HT1080 (cell line): ENCODE measurements at regions not wholly inside any gene's neighbourhood (a gene's known extent, or its start where the extent isn't known, plus 50 kb on each side); places are given as distances from the start of the nearest gene placed in this dataset.

ENCODE experiments used
- DNase-seq: peaks from one replicate; pipeline ENCODE4 v3.0.0-alpha.2; 2015; ENCODE audit warnings: low read depth

DNA sequence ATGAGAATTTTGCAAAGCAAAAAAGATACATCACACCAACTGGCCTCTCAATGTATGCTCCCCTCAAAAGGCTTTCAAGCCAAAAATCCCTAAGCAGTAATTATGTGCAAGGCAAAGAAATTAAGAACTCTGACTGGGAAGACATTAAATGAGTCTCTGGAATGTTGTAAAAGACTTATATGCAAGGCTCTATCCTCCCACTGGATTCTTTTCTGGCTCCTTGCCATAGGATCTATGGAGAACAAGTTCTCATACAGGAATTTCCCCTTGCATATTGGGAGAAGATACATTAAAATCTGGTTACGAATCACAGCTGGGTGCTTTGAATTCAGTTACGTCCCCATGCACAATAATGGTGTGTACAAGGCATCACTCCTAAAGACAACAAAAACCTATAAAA, 73.4 kb upstream of the ATL2 start:
- no peak for DNase-seq

DNA sequence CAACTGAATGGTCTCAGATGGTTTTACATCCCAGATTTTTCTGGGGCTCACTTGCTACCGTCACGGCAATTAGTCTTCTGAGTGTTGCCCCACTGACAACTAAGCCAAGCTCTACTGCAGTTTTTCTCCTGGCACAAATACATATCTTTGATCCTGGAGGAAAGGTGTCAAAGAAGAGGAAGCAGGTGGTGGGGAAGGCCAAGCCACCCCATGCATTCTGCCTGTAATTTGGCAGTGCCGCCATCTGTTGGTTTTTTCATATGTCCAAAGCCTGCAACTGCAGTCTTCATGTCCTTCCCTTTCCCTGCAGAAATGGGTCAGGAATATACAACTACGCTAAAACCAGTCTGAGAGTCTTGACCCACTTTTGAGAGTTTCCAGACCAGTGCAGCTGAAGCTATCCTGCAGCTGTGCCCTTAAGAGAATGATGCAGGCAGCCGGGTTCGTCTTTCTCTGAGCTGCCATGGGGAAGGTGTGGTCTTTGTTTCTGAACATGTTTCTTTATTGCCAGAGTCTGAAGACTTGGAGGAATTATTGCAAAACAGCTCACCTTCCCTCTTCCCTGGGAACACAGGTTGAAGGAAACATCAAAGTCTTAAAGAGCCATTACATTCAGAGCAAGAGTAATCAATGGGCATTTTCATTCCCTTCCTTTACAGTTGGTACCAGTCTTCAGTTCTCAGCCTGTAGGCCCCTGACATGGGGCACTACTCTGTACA, 71.8 kb upstream of the ATL2 start:
- DNase-seq: no peak

DNA sequence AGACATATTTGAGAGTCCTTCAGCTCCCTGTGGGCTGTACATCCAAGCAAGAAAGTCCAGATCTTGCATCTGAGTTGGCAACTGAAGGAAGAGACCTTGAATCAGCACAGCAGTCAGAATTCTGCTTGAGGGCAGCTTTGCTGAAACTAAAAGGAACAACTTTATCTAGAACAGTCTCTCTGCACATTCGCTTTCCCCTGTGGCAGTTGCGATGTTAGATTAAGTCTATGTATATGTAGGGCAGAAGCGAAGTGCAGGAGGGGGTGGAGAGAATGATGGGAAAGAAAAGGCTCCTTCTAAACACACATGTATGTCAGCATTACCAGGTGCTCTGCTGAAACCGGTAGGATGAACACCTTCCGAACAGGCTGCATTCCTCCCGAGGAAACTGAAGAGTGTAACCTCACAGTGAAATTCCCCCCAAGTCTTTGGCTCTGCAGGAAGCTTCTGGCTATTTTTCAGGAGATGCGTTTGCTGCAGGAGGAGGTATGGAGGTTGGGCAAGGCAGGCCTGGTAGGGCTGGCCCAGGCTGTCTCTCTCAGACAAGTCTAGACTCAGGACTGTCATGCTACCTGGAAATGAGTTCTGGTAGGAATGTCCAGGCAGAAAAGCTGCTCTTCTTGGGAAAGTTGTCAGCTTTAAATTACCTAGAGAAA, 70.0 kb upstream of the ATL2 start:
- DNase-seq: no peak

DNA sequence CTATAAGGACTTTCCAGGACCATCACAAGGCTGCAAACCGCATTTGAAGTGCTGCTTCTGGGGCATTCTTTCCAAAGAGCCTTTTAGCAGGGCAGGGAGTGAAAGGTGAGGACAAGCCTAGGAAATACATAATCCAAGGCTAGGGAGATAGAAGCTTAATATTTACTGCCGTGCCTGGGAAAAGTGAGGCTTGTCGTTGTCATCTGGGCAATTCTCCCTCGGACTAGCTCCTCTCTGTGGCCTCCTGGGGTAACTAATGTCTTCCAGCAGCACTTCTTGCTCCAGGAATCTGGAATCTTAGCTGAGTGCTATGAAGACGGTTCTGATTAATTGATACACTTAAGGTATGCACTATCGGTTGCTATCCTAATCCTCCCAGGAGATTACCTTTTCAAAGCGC, 69.3 kb upstream of the ATL2 start:
- DNase-seq: no peak

DNA sequence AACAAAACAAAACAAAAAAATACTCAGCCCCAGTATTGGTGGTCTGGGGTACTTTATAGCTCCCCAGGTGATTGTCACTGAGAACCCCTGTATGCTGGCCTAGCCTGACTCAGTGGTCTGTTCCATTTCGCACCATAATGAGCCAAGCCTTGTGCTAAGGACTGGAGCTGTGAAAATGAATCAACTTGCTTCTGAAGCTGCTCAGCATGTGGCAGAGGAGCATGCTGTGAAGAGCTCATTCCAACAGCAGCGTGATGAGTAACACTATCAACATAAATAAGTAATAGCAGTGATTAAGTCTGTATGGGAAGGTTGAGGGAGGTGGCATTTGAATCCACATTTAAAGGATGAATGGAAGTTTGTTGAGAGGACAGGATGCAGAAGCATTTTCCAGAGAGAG, 67.2 kb upstream of the ATL2 start:
- DNase-seq: peak; percentile 73

DNA sequence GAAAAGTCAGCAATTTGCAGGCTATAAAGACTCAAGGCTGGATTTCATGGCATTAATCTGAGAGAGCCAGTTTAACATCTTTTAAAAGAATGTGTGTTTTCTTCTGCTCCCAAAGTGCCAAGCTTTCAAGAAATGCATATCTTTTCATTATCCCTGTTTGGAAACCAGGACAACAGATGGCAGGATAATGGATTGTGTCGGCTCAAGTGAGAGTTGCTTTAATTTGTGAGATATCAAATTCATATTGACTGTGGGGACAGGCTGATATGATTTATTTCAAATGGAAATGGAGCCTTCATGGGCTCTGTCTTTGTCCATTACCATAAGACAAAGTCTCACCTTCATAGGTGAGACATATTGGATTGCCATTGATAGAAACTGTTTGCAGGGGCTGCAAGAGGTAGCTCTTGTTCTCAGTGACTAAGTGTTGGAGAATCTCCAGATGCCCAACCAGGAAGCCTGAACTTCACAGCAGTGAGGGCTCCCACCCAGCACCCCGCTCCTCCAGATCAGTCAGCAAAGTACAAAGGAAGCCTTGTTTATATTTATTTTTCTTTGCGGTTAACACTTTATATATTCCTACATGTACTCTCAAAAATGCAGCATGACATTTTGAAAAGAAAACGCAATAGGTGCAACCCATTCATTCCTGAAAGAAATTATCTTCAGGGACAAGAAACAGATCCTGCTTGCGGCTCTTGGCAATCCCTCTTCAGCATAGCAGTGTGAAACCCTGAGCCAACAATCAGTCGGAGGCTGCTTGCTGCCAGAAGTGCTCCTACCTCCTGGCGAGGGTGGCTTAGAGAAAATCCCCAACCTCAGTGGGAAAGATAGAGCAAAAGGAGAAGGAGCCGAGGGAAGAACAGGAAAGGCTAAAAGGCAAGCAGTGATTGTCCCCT, 65.8 kb upstream of the ATL2 start:
- DNase-seq: peak; percentile 88

DNA sequence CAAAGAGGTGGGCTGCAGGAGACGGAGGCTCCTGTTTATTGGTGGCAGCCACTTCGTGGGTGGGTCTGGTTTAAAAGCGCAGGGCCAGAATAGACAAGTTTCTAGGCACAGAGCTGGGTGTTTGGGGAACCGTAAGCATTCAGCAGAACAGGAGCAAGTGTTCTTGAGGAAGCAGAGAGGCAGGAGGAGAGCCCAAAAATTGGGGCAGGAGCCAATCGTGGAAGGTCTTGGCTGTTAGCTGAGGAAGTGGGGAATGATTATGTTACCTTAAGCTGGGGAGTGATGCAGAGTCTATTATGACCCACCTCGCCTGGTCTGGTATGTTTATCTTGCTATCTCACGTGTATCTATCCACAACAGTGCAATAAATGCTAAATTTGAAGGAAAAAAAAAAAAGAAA, 64.3 kb upstream of the ATL2 start:
- no peak for DNase-seq

DNA sequence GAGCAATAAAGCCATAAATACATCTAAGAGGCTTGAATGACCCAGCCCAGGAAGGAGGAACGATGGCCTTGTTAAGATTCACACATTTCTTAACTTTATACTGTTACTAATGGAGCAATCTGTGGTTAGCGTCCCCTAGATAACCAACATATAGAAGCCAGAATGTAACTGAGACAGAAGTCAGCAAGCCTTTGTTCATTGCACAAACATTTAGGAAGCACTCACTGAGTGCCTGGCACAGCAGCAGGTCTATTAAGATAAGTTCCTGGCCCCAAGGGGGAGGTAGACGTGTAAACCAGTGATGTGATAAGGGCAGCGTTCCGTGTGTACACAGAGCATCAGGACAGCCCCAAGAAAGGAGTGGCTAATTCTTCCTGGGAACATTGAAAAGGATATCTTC, 63.6 kb upstream of the ATL2 start:
- DNase-seq: no peak

DNA sequence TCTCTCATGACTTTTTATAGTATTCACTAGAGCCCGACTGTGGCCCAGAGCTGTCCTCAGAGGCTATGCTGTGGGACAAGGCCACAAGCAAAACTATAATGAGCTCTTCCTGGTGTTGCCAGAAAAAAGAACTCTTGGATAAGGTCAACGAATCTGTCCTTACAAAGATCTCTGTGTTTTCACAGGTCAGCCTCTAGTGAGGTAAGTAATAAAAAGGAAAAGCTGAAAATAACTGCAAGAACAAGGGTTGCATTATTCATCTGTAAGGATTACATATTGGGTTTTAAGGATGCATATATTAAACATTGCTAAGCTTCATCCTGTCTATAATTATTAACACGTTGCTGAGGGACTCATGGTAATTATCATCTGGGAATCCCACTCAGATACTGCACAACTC, 62.8 kb upstream of the ATL2 start:
- DNase-seq: peak; percentile 15

DNA sequence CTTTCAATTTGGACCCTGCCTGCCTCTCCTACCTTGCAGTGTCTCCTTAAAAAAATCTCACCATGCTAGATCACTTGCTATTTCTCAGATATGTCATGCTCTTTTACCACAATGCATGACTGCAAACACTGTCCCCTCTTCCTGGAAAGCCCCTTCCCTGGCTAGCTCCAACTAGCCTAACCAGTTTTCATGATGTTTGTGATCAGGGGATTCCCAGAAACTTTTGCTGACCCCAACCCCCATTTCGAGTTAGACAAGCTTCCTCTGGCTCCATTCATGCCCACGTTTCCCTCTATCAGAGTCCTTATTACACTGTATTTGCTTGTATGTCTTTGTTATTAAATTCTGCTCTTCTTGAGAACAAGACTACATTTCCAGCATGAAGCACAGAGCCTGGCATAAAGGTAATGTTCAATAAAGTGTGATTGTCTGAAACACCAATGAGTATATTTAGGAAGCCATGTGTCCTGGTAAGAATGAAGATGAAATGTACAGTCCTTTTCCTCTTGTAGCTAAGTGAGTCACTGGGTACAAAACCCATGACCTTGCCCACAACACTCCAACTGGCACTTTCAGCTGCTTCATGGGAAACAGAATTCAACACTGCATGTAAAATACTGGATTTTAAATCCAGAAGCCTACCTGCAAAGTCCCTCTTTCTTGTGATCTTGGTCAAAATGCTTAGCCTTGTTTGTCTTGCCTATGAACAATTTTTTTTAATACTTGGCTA, 62.0 kb upstream of the ATL2 start:
- DNase-seq: peak; percentile 67

DNA sequence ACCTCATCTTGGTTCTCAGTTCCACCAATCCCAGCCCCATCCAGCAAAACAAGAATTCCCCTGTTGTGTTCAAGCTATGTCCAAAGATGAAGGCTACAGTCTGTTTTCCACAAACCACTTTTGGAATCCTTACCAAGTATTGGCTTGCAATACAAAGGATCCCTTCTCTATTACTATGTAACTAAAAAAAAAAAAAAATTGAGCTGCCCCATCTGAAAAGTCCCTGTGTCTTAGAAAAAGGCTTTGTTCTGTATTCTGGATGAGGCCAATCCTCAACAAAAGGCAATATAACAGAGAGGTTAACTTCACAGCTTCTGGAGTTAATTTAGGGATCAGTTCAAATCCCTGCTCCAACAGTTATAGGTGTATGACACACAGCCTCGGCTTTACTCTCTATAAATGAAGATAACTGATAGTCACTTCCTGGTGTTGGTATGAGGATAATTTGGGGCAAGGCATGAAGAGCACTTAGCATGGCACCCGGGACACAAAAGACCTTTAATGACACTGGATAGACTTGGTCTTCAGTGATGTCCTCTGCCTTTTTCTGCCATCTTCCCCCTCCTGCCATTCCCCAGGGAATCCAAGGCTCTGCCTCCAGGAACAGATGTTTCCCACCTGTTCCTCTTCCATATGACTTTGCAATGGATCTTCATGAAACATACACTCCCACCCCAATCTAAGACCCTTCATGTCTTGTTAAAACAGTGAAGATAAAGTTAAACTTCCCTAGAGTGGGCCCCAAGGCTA, 61.2 kb upstream of the ATL2 start:
- no peak for DNase-seq

DNA sequence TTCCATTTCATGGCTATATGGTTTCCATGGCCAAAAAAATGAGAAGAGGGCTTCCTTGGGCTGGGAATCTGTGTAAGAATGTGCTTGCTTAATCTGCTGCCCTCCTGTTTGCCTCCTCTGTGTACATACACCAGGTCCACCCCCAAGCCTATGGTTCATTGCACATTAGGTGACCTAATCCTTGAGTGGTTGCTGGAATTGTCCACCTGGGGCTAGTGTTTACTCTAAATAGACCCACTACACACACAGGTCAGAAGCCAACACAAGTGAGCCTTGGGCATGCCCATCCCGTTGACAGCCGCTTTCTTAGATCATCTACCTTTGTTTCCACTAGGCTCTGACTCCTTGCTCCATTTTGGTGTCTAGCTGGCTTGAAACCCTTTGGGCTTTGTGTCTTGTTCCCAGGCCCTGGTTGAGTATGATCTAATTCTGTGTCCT, 59.2 kb upstream of the ATL2 start:
- DNase-seq: no peak

DNA sequence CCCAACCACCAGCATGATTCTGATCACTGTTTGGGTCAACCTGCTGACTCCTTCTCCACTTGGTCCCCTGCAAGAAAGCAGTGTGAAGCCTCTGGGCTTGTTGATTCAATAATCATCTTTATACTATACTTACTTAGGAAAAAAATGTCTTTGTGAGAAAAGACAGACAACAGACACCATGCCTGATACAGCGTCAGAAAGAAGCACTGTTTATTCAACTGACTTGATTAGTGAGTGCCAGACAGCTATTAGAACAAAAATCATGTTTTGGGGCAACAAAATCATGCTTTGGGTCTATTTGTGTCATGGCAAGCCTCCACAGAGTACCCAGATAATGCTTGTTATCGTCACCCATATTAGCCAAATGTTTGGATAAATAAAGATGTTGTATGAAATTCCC, 58.7 kb upstream of the ATL2 start:
- DNase-seq: no peak

DNA sequence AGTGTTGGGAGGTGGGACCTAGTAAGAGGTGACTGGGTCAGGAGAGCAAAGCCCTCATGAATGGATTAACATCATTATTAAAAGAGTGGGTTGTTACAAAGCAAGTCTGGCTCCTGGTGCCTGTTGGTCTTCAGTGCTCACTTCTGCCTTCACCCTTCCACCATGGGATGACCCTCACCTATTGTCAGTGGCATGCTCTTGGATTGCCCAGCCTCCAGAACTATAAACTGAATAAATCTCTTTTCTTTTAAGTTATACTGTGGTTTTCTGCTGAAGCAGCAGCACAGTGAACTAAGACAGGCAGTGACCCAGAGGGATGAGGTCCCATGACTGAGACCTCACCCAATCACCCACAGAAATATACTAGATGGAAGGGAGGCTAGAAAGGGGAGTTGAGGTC, 57.5 kb upstream of the ATL2 start:
- DNase-seq: no peak

DNA sequence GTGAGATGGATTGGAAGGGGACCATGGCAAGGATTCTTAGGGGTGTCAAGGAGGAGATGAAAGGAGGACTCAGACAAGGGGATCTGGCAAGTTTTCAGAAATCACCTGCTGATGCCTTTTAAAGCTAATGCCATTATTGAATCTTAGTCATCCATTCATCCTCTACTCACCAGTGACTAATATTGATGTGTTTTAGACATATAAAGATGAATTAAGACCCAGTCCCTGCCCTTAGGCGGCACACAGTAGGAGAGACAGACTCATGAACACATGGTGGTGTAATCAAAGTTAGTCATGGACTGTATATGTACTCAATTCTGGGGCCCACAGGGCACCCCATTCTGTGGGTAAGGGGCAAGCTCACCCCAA, 56.5 kb upstream of the ATL2 start:
- peak; percentile 76 for DNase-seq

DNA sequence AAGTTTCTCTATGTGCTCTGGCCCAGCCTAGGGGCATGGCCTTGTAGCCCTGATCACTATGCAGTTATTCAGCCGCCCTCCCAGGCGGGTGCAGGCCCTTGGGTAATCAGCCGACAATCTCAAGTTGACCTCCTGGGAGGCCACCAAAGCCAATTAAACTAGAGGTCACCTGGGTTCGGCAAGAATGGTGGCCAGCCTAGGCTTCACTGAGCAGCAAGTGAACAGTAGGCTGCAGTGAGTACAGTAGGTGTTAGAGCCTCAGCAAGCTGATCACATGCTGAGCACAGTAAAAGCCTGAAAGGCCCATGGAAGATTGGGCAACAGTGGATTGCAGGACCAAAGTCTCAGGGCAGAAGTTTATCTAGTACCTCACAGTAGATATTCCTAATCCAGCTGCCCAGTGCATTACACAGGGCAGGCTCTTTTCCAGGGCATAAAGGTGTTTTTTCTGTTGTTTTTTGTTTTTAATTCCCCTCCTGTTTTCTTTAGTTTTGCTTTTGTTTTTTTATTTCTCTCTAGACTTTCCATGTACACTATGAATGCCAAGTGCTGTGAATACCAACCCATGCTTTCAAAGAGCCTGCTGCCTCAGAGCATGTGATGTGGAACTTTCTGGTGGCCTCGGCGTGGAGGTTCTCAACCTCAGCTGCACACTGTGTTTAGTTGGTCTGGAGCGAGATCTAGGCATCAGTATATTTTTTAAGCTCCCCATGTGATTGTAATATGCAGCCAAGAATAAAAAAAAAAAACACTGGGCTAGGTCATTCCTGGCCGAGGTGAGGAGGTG, 55.9 kb upstream of the ATL2 start:
- DNase-seq: no peak

DNA sequence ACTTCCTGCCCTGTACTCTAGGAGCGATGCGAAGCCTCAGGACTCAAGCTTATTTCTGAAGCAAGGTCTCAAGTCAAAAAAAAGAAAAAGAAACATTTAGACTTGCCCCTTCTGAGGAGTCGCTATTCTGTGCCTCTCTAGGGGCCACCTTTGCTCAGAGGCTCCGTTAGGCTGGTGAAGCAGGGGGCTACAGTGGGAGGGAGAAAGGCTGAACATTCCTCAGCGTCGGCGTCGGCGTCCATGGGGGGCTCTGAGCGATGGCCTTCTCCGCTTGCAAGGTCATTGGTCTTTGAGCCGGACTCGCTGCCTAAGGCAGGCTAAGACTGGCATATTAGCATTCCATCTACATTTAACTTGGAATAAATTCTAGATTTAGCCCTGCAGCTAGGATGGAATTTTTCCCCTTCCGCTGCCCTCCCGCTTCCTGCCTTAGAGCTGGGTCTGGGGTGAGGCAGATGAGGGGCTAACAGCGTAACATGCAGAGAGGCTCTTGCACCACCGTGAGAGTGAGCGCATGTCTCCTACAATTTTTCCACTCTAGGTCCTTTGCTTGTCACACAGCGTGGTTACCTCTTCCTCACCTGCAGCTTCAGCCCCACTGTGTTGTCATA, 53.6 kb upstream of the ATL2 start:
- DNase-seq: no peak

DNA sequence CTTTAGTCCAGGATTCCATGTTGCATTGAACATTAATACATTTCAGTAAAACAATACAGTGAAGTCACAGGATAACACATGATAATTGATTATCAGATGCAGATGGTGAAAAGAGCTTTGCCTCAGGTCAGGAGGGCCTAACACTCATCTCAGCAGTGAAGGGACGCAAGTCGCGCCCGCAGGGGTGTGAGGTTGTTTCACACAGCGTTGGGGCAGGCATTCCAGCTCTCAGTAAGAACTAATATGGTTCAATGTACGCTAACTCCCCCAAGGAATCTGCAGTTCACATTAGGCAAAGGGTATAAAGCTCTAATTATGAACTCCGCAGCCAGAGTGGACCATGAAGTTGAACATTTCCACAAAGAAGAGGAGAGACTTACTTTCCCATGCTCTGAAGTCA, 53.1 kb upstream of the ATL2 start:
- DNase-seq: no peak

DNA sequence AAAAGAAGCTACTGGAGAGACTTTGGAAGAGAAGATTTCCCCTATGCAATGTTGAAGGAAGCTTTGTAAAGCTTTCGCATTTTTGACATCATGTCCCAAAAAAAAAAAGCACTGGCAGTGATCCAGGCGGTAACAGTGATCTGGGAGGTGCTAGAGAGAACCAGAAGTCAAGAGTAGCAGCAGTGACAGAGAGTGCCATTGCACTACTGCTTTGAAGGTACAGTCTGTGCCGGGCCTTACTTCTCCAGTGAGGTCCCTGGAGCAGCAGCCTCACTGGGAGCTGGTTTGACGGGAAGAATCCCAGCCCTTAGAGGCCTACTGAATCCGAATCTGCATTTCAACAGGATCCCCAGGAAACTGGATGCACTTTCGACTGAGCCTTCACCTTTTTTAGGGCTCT, 50.9 kb upstream of the ATL2 start:
- no peak for DNase-seq

DNA sequence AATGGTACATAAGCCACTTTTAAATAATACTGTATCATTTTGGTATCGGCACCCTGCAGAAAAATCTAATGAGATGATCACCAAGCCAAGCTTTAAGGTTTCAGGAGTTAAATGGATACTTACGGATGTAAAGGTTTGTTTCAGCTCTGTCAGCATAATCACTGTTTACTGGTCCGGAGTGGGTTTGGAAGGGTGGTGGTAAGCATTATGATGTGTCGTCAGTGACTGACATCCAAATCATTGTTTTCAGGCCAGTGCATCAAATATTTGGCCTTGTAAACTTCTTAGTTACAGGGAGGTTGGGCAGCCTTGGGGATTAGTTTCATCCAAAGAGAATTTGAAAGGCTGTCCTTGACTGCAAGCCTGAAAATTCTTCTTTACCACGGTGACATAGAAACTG, 50.0 kb upstream of the ATL2 start:
- DNase-seq: no peak
